ENCODE measurements at regions not wholly inside any gene's neighbourhood (a gene's known extent, or its start where the extent isn't known, plus 50 kb on each side); places are given as distances from the start of the nearest gene placed in this dataset.

DNA sequence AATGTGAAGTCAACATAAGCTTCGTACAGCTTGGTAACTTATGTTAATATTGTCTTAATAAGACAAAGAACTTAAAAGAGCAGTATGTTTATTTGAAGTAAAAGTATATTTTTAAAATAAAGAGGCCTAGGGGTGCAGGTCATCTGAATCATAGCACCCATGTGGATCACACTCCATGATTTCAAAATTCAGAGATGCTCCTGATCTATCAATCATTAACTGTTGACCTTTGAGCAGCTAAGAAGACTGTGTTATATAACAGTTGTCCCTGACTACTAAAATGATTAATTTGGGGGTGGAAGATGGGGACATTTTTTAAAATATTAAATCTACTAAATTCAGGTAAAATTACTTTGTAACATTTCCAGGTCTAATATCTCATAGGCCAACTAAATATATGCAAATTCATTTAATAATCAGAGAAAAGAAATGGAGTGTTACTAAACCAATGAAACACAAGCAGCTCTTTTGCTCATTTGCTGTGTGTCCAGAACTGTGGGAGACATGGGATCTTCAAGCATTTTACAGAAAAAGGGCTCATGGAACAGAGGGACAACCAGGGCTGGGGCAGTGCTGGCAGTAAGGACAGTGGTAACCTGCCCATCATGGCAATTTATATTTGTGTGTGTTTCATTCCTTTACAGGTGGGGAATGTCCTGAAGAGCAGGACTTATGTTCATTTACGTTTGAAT lies 120.7 kb upstream of the PCED1B start:
- TF ChIP-seq POLR2A (IDR thresholded peaks at IDR 0.05) = no peak
- TF ChIP-seq, protein P1, sequence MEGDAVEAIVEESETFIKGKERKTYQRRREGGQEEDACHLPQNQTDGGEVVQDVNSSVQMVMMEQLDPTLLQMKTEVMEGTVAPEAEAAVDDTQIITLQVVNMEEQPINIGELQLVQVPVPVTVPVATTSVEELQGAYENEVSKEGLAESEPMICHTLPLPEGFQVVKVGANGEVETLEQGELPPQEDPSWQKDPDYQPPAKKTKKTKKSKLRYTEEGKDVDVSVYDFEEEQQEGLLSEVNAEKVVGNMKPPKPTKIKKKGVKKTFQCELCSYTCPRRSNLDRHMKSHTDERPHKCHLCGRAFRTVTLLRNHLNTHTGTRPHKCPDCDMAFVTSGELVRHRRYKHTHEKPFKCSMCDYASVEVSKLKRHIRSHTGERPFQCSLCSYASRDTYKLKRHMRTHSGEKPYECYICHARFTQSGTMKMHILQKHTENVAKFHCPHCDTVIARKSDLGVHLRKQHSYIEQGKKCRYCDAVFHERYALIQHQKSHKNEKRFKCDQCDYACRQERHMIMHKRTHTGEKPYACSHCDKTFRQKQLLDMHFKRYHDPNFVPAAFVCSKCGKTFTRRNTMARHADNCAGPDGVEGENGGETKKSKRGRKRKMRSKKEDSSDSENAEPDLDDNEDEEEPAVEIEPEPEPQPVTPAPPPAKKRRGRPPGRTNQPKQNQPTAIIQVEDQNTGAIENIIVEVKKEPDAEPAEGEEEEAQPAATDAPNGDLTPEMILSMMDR (IDR thresholded peaks at IDR 0.05) = no peak
- DNase-seq (no peak), ATAC-seq (no peak)
- WGBS, 4 donors = 72 to 78% (median 75%) methylated on average over 2 of the region's 2 CpGs
- Histone ChIP-seq H3K4me3 (no peak overlapping the region), H3K9me3 (no peaks in the 10 kb centered on the region), H3K27ac (no peak overlapping the region), H3K27me3 (no peaks in the 10 kb centered on the region), H3K36me3 (no peaks in the 10 kb centered on the region), H3K4me1 (peaks cover 0 to 14% (median 4%) of the 10 kb centered on the region in 12 donors)
- intact Hi-C loops (cut with DNase I) = no loop called here

DNA sequence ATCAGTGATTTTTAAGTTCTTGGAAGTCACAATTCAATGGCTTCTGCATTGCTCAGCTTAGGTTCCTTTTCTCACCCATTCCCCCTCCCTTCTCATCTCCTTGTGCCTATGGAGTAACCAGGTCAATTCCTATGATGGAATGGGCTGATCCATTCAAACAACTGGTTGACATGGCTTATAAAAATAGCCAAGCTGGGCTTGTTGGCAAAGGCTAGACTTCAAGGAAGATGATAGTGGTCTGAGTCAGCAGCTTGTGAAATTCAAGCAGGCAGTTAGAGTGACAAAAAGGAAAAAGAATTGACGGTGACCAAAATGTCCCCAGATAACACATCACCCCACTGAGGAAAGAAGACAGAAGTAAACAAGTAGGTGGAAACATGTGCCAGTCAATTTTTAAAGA lies 119.9 kb upstream of the PCED1B start:
- peak in 2 of 4 donors; percentile 57 for ATAC-seq
- H3K9me3 ChIP-seq = no peaks in the 10 kb centered on the region
- intact Hi-C loops (cut with DNase I) = no loop called here

DNA sequence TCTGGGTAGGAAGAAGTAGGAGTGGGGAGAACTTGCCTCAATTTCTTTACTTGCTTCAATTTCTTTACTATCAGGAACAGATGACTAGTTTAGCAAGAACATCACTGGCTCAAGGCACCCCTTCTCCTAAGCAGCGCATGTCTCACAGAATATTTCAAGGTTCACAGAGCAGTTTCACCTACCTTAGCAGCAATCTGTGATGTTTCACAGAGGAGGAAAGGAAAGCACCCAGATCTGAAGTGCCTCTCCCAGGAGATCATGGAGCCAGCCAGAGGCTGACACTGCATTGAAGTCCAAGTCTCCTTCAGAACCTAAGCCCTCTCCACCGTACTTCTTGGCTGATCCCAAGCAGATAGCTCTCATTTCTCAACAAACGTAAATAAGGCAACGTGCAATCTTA lies 118.7 kb upstream of the PCED1B start:
- no peak for TF ChIP-seq POLR2A (IDR thresholded peaks at IDR 0.05)
- TF ChIP-seq, protein P1 (IDR thresholded peaks at IDR 0.05) = no peak
- Histone ChIP-seq H3K4me3 (no peak overlapping the region), H3K36me3 (no peaks in the 10 kb centered on the region), H3K4me1 (peaks cover 0 to 32% (median 12%) of the 10 kb centered on the region in 12 donors), H3K27me3 (no peaks in the 10 kb centered on the region), H3K27ac (no peak overlapping the region), H3K9me3 (no peaks in the 10 kb centered on the region)
- ATAC-seq = no peak
- intact Hi-C loops (cut with DNase I) = no loop called here
- DNase-seq = no peak
- WGBS, 4 donors = 78 to 89% (median 79%) methylated on average over 4 of the region's 4 CpGs

More for the DNA sequence above, 119.9 kb upstream of the PCED1B start:
- TF ChIP-seq, protein P1 (IDR thresholded peaks at IDR 0.05) = no peak
- H3K36me3 ChIP-seq = no peaks in the 10 kb centered on the region
- no peak overlapping the region for H3K4me3 ChIP-seq
- no peaks in the 10 kb centered on the region for H3K27me3 ChIP-seq
- 0 to 18% (median 11%) methylated on average over 1 of the region's 1 CpG for WGBS, 4 donors
- no peak for DNase-seq
- peaks cover 0 to 22% (median 9%) of the 10 kb centered on the region in 12 donors for H3K4me1 ChIP-seq
- no peak overlapping the region for H3K27ac ChIP-seq

DNA sequence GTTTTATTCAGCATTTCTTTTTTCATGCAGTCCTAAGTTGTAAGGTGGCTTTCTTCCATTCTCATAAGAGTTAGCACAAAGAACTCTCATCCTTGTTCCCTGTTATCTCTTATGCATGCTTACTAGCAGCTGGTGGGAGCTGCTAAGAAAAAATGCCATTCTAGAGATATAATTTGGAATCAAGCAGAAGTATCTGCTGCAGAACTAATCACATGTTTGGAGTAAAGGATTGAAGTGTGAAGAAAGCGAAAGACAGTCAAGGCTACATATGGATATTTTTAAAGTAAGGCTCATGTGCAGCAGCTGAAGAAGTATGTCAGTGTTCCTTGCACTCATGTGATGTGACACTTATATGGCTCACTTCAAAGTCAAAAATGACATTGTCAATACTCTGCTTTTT lies 116.2 kb upstream of the PCED1B start:
- H3K36me3 ChIP-seq = no peaks in the 10 kb centered on the region
- 43 to 63% (median 59%) methylated on average over 1 of the region's 1 CpG for WGBS, 4 donors

More for the DNA sequence above, 116.2 kb upstream of the PCED1B start:
- DNase-seq (no peak), ATAC-seq (peak in 1 of 4 donors; percentile 6)
- Histone ChIP-seq H3K9me3 (no peaks in the 10 kb centered on the region), H3K4me1 (peaks cover 0 to 35% (median 14%) of the 10 kb centered on the region in 12 donors), H3K27ac (peak overlapping the region in 10 of 12 donors; percentile 66 to 93 (median 74)), H3K4me3 (no peak overlapping the region), H3K27me3 (no peaks in the 10 kb centered on the region)
- TF ChIP-seq, protein P1 (IDR thresholded peaks at IDR 0.05) = no peak
- no peak for TF ChIP-seq POLR2A (IDR thresholded peaks at IDR 0.05)
- intact Hi-C loops (cut with DNase I) = no loop called here

Measured in heart left ventricle (tissue), 16 donors.